ENCODE measurements at regions not wholly inside any gene's neighbourhood (a gene's known extent, or its start where the extent isn't known, plus 50 kb on each side); places are given as distances from the start of the nearest gene placed in this dataset.
"Not testable (repeated sequence)": the region's sequence is repeated elsewhere in the genome, so short reads cannot be mapped to it uniquely, and the experiment has no call there.

- no peak for DNase-seq
Observed at GRCh38 chr6:82118150-82118562, 129.4 kb downstream of the IBTK start.

- no peak for DNase-seq
Observed at GRCh38 chr6:82114748-82115147, 132.8 kb downstream of the IBTK start.

DNA sequence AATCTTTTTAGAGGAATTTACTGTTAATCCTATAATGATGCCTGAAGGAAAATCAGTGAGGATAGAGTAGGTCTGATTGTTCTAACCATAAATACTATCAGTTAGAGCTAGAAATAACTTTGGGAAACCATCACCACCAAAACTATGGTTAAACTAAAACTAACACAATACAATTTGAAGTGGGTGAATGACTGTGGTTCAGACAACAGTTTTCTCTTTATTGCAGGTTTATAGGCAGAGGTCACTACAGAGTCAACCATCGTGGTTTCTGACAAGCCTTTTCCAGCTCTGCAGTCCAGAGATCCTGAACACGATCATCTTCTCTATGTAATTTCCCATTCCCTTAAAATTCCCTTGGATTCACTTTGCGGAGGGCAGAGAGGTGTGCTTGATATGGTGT is 134.3 kb downstream of the IBTK start:
- DNase-seq = no peak

GRCh38 chr6:82111818-82112217 is 135.7 kb downstream of the IBTK start:
- DNase-seq = no peak

DNA sequence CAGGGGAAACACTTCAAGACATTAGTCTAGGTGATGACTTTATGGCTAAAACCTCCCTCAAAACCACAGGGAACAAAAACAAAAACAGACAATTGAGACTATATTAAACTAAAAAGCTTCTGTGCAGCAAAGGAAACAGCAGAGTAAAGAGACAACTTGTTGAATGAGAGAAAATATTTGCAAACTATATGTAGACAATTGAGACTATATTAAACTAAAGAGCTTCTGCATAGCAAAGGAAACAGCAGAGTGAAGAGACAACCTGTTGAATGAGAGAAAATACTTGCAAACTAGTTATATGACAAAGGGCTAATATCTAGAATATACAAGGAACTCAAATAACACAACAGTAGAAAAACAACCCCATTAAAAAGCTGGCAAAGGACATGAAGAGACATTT is 136.4 kb downstream of the IBTK start:
- no peak for DNase-seq

GRCh38 chr6:82103171-82103570 is 144.4 kb downstream of the IBTK start:
- DNase-seq = not testable (repeated sequence)

GRCh38 chr6:82101374-82102114 is 146.0 kb downstream of the IBTK start:
- DNase-seq = not testable (repeated sequence)

GRCh38 chr6:82100763-82101162 is 146.8 kb downstream of the IBTK start:
- DNase-seq = not testable (repeated sequence)

DNA sequence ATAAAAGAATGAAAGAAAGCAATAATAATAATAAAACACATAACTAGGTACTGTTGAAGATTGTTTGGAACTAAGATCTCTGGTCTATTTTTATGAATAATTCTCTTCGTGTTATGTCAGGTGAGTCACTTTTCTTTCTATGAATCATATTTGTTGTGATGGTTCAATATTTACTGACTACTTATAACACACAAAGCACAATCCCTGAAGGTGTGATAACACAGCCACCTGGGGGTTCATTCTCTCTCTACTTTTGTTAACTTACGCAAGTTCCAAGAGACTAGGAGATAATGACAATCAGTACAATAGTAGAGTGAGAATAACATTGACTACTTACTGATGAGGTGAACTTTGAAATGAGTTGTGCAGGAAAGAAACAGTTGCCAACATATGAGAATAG is 149.9 kb downstream of the IBTK start:
- DNase-seq = no peak

- DNase-seq = no peak
Observed at GRCh38 chr6:82095091-82095490, 152.5 kb downstream of the IBTK start.

GRCh38 chr6:82094166-82094806 is 153.3 kb downstream of the IBTK start:
- no peak for DNase-seq

DNA sequence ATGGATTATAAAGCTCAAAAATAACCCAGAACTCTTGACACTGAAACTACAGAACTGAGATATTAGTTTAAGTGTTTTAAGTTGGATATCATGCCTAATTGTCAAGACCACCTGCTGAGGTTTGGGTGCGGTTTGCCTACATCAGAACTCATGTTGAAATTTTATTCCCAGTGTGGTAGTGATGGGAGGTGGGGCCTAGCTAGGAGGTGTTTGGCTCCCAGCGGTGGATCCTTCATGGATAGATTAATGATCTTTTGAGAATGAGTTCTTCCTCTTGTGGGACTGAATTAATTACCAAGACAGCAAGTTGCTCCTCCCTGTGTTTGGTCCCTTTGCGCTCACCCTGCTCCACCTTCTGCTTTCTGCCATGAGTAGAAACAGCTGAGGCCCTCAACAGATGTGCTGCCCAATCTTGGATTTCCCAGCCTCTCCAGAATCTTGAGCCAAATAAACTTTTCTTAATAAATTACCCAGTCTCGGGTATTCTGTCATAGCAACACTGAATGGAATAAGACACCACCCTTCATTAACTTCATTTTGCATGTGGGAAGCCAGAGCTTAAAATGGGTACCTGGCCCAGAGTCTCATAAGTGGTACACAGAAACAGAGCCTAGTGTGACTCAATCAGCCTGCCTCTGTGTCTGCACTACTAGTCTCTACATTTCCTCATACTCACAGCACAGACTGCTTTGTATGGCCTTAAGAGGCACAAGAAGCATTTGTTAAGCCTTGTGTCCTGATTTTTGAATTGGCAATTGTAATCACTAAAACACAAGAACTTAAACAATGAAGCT is 158.4 kb downstream of the IBTK start:
- DNase-seq = no peak

GRCh38 chr6:82086944-82087343 is 160.6 kb downstream of the IBTK start:
- DNase-seq = no peak

DNA sequence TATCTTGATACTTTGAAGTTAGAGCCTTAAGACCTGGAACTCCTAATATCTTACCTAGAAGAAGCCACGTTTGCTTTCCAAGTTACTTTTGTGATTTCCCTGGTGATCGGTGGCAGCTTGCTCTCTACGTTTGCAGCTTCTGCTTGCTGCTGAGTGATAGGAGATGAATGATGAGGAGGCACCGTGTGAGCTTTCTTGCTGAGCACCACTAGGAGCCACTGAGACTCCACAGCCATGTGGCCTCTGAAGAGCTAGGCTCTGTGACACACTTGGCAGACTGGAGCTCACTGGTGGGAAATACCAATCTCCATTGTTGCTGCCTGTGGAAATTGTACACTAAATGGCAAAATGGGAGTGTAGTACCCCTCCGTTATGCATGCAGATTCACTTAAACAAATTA is 161.8 kb downstream of the IBTK start:
- DNase-seq = no peak

GRCh38 chr6:82084324-82084920 is 163.1 kb downstream of the IBTK start:
- DNase-seq = no peak

DNA sequence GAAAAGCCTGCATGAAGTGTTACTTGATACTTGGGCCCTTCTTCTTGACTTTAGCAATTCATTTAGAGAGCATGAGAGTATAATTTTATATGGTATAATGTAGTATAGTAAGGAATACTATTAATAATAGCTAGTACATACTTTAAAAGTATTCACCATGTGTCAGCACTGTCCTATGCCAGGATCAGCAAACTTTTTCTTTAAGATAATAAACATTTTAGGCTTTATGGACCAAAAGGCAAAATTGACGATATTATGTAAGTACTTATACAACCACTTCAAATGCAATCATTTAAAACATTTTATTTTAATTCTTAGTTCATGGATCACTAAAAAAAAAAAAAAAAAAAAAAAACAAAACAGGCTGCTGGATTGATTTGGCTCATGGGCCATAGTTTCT is 163.9 kb downstream of the IBTK start:
- DNase-seq = no peak

GRCh38 chr6:82080767-82081166 is 166.8 kb downstream of the IBTK start:
- no peak for DNase-seq

- no peak for DNase-seq
Observed at GRCh38 chr6:82078286-82078908, 169.1 kb downstream of the IBTK start.

GRCh38 chr6:82076916-82077315 is 170.6 kb downstream of the IBTK start:
- no peak for DNase-seq

DNA sequence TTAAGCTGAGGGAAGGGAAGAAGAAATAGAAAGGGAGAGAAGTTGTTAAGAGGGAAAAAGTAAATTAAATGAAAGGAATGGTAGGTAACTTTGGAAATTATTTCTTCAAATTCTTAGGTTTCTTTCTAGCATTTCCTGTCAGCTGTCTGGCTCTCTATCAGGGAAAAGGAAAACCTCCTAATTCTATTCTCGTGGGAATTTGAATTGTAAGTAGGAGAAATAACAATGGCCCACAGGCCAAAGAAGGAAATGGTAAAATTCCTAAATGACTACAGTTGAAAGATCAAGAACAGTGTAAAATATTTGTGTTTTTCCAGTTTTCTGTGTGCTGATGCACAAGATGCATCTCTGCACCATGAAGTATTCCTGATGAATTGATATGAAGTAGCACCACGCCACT is 173.0 kb downstream of the IBTK start:
- DNase-seq = no peak

GRCh38 chr6:82073484-82073883 is 174.1 kb downstream of the IBTK start:
- DNase-seq = no peak

- DNase-seq = no peak
Observed at GRCh38 chr6:82072751-82073150, 174.8 kb downstream of the IBTK start.

GRCh38 chr6:82072121-82072521 is 175.4 kb downstream of the IBTK start:
- DNase-seq = peak; percentile 64
